GM23338 (cell line): ENCODE measurements at regions not wholly inside any gene's neighbourhood (a gene's known extent, or its start where the extent isn't known, plus 50 kb on each side); places are given as distances from the start of the nearest gene placed in this dataset.

Experiments
- ATAC-seq: fragments of 200-7000 bp; cut with Tn5 transposase; 3 replicates; pipeline ENCODE4 v1.9.1; 2020
- DNase-seq: peaks from one replicate; pipeline ENCODE4 v3.0.0-alpha.2; 2015; ENCODE audit warnings: low spot score
- H2AFZ ChIP-seq: fragments of 200-600 bp; sonication (generic); 2 replicates; pipeline ENCODE4 v1.8.0; 2016; ENCODE audit warnings: antibody characterized with exemption, mild to moderate bottlenecking, moderate library complexity
- H3F3A ChIP-seq: fragments of 200-600 bp; sonication (generic); replicated peaks from 2 replicates; pipeline ENCODE4 v1.8.0; 2017; ENCODE audit warnings: antibody characterized with exemption, mixed run types, low read depth
- H3K27ac ChIP-seq: fragments of 200-600 bp; sonication (generic); 2 replicates; pipeline ENCODE4 v1.6.1; 2016; ENCODE audit warnings: low read depth
- H3K27me3 ChIP-seq: fragments of 200-600 bp; sonication (generic); 2 replicates; pipeline ENCODE4 v1.8.0; 2016; ENCODE audit warnings: mild to moderate bottlenecking, mixed run types, moderate library complexity; ENCODE audit not compliant: insufficient read depth
- H3K36me3 ChIP-seq: fragments of 200-600 bp; sonication (generic); 2 replicates; pipeline ENCODE4 v1.8.0; 2016; ENCODE audit warnings: mild to moderate bottlenecking; ENCODE audit not compliant: insufficient read depth
- H3K4me1 ChIP-seq: fragments of 200-600 bp; sonication (generic); 2 replicates; pipeline ENCODE4 v1.8.0; 2016; ENCODE audit warnings: mild to moderate bottlenecking, moderate library complexity; ENCODE audit not compliant: insufficient read depth
- H3K4me2 ChIP-seq: fragments of 200-600 bp; sonication (generic); 2 replicates; pipeline ENCODE4 v1.7.1; 2017; ENCODE audit warnings: mixed run types
- H3K4me3 ChIP-seq: fragments of 200-600 bp; sonication (generic); 2 replicates; pipeline ENCODE4 v1.6.1; 2016; ENCODE audit warnings: mixed run types
- H3K79me2 ChIP-seq: fragments of 200-600 bp; sonication (generic); replicated peaks from 2 replicates; pipeline ENCODE4 v1.8.0; 2017; ENCODE audit warnings: mild to moderate bottlenecking; ENCODE audit not compliant: insufficient read depth
- H3K9me2 ChIP-seq: fragments of 200-600 bp; sonication (generic); 2 replicates; pipeline ENCODE4 v1.8.0; 2017; ENCODE audit not compliant: insufficient read depth
- H4K20me1 ChIP-seq: fragments of 200-600 bp; sonication (generic); replicated peaks from 2 replicates; pipeline ENCODE4 v1.8.0; 2017; ENCODE audit warnings: mild to moderate bottlenecking; ENCODE audit not compliant: insufficient read depth
- H3K27ac Mint-ChIP-seq: 2 replicates; pipeline ENCODE4 v1.8.0; 2020; ENCODE audit warnings: inconsistent platforms, mild to moderate bottlenecking, moderate library complexity, mixed read lengths
- H3K27me3 Mint-ChIP-seq: 3 replicates; pipeline ENCODE4 v1.8.0; 2022; ENCODE audit warnings: low read depth, mild to moderate bottlenecking, moderate library complexity, mixed read lengths, inconsistent platforms; ENCODE audit not compliant: insufficient read depth, poor library complexity
- H3K36me3 Mint-ChIP-seq: 3 replicates; pipeline ENCODE4 v1.8.0; 2021; ENCODE audit warnings: low read depth, mild to moderate bottlenecking, inconsistent platforms, moderate library complexity, mixed read lengths
- H3K4me1 Mint-ChIP-seq: 3 replicates; pipeline ENCODE4 v1.8.0; 2020; ENCODE audit warnings: mild to moderate bottlenecking, inconsistent platforms, mixed read lengths
- H3K4me3 Mint-ChIP-seq: 3 replicates; pipeline ENCODE4 v1.8.0; 2021; ENCODE audit warnings: moderate library complexity, mild to moderate bottlenecking, inconsistent platforms, mixed read lengths
- H3K9me3 Mint-ChIP-seq: 3 replicates; pipeline ENCODE4 v1.8.0; 2020; ENCODE audit warnings: moderate library complexity, mild to moderate bottlenecking, inconsistent platforms, mixed read lengths
- CREB1 ChIP-seq: fragments of 250-450 bp; sonication (Bioruptor Pico); IDR thresholded peaks from 2 replicates; pipeline ENCODE4 v1.5.0; 2020; ENCODE audit warnings: low read depth, mild to moderate bottlenecking, moderate library complexity
- CTCF ChIP-seq, 2 experiments: fragments of 200-600 bp in 1 of 2; sonication (generic) in 1 of 2; conservative IDR thresholded peaks; 2 replicates each; pipeline versions ENCODE4 v1.5.1 to v1.6.1; 2016 to 2017; ENCODE audit warnings: antibody characterized with exemption in 2 of 2, low read depth in 2 of 2, mild to moderate bottlenecking in 2 of 2, moderate library complexity in 1 of 2
- ETS1 ChIP-seq: IDR thresholded peaks from 2 replicates; pipeline ENCODE4 v1.6.1; 2016; ENCODE audit warnings: antibody characterized with exemption
- EZH2 ChIP-seq: fragments of 200-600 bp; sonication (generic); IDR thresholded peaks from one replicate; pipeline ENCODE4 v1.8.0; 2017; ENCODE audit warnings: antibody characterized with exemption, mild to moderate bottlenecking, low read depth; ENCODE audit not compliant: unreplicated experiment
- EZH2phosphoT487 ChIP-seq: fragments of 200-600 bp; sonication (generic); IDR thresholded peaks from one replicate; pipeline ENCODE4 v1.8.1; 2018; ENCODE audit warnings: antibody characterized with exemption; ENCODE audit not compliant: unreplicated experiment
- JUNB ChIP-seq: IDR thresholded peaks from one replicate; pipeline ENCODE4 v1.6.1; 2016; ENCODE audit warnings: antibody characterized with exemption; ENCODE audit not compliant: unreplicated experiment
- NANOG ChIP-seq: IDR thresholded peaks from 2 replicates; pipeline ENCODE4 v1.6.1; 2016; ENCODE audit warnings: antibody characterized with exemption, borderline replicate concordance
- POLR2AphosphoS5 ChIP-seq: IDR thresholded peaks from 2 replicates; pipeline ENCODE4 v1.6.1; 2016; ENCODE audit warnings: antibody characterized with exemption, low read depth
- REST ChIP-seq: IDR thresholded peaks from one replicate; pipeline ENCODE4 v1.6.1; 2018; ENCODE audit warnings: antibody characterized with exemption; ENCODE audit not compliant: unreplicated experiment
- STAT1 ChIP-seq: IDR thresholded peaks from one replicate; pipeline ENCODE4 v1.6.1; 2016; ENCODE audit warnings: antibody characterized with exemption; ENCODE audit not compliant: unreplicated experiment
- ZNF114 ChIP-seq: fragments of 250-450 bp; sonication (Bioruptor Pico); IDR thresholded peaks from 2 replicates; pipeline ENCODE4 v1.5.0; 2020; ENCODE audit warnings: mild to moderate bottlenecking, moderate library complexity
- ZNF331 ChIP-seq: fragments of 250-450 bp; sonication (Bioruptor Pico); IDR thresholded peaks from 2 replicates; pipeline ENCODE4 v1.5.0; 2020; ENCODE audit warnings: low read depth, mild to moderate bottlenecking, moderate library complexity
- TF ChIP-seq, protein P1 (sequence below): fragments of 250-450 bp; sonication (Bioruptor Pico); IDR thresholded peaks from 2 replicates; pipeline ENCODE4 v1.5.0; 2020; ENCODE audit warnings: mild to moderate bottlenecking, moderate library complexity

DNA sequence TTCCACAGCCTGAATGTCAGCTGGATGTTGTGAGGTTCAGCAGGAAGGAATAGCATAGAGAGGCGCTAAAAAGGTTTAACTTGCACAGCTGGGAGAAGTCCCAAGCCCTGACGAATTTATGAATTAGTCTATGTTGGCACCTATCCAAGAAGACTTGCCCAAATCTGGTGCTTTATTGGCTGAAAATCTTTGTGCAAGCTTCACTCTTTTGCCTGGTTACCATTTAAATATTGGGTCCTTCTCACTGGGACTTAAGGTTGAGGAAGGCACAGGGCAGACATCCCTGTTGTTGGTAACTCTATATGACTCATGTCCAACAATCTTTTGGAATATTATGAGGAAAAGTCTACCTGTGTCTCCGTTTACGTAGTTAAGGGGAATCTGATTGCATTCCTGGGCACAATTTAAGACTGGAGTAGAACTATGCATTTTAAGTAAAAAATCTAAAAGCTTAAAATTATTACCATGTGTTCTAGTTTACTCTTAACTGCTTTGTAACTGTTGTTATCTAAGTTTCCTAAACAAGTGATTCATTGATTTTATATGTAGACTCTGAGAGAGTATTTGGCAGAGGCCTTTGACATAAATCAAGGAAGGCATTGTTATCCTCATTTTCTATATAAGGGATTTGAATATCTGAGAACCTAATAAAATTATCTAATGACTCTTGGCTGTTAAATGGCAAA is 181.7 kb upstream of the DPYD start:
- DNase-seq (no peak), ATAC-seq (no peak)
- Histone ChIP-seq H3K4me2 (no peak overlapping the region), H4K20me1 (no peaks in the 10 kb centered on the region), H3F3A (no peaks in the 10 kb centered on the region), H3K36me3 (no peaks in the 10 kb centered on the region), H2AFZ (no peak overlapping the region), H3K79me2 (no peaks in the 10 kb centered on the region), H3K9me2 (no peaks in the 10 kb centered on the region), H3K4me3 (no peak overlapping the region), H3K27me3 (no peaks in the 10 kb centered on the region), H3K4me1 (no peaks in the 10 kb centered on the region; the same call in 1 of the 2 replicates), H3K27ac (no peak overlapping the region)
- H3K4me1 Mint-ChIP-seq = peaks cover 5% of the 10 kb centered on the region
- no peak overlapping the region for H3K27ac Mint-ChIP-seq
- H3K36me3 Mint-ChIP-seq = no peaks in the 10 kb centered on the region
- H3K27me3 Mint-ChIP-seq = no peaks in the 10 kb centered on the region
- no peak overlapping the region for H3K4me3 Mint-ChIP-seq
- peaks cover 10% of the 10 kb centered on the region for H3K9me3 Mint-ChIP-seq
- no peak for TF ChIP-seq POLR2AphosphoS5
- no peak for TF ChIP-seq ZNF114 (CRISPR knock-in tag)
- TF ChIP-seq, protein P1, sequence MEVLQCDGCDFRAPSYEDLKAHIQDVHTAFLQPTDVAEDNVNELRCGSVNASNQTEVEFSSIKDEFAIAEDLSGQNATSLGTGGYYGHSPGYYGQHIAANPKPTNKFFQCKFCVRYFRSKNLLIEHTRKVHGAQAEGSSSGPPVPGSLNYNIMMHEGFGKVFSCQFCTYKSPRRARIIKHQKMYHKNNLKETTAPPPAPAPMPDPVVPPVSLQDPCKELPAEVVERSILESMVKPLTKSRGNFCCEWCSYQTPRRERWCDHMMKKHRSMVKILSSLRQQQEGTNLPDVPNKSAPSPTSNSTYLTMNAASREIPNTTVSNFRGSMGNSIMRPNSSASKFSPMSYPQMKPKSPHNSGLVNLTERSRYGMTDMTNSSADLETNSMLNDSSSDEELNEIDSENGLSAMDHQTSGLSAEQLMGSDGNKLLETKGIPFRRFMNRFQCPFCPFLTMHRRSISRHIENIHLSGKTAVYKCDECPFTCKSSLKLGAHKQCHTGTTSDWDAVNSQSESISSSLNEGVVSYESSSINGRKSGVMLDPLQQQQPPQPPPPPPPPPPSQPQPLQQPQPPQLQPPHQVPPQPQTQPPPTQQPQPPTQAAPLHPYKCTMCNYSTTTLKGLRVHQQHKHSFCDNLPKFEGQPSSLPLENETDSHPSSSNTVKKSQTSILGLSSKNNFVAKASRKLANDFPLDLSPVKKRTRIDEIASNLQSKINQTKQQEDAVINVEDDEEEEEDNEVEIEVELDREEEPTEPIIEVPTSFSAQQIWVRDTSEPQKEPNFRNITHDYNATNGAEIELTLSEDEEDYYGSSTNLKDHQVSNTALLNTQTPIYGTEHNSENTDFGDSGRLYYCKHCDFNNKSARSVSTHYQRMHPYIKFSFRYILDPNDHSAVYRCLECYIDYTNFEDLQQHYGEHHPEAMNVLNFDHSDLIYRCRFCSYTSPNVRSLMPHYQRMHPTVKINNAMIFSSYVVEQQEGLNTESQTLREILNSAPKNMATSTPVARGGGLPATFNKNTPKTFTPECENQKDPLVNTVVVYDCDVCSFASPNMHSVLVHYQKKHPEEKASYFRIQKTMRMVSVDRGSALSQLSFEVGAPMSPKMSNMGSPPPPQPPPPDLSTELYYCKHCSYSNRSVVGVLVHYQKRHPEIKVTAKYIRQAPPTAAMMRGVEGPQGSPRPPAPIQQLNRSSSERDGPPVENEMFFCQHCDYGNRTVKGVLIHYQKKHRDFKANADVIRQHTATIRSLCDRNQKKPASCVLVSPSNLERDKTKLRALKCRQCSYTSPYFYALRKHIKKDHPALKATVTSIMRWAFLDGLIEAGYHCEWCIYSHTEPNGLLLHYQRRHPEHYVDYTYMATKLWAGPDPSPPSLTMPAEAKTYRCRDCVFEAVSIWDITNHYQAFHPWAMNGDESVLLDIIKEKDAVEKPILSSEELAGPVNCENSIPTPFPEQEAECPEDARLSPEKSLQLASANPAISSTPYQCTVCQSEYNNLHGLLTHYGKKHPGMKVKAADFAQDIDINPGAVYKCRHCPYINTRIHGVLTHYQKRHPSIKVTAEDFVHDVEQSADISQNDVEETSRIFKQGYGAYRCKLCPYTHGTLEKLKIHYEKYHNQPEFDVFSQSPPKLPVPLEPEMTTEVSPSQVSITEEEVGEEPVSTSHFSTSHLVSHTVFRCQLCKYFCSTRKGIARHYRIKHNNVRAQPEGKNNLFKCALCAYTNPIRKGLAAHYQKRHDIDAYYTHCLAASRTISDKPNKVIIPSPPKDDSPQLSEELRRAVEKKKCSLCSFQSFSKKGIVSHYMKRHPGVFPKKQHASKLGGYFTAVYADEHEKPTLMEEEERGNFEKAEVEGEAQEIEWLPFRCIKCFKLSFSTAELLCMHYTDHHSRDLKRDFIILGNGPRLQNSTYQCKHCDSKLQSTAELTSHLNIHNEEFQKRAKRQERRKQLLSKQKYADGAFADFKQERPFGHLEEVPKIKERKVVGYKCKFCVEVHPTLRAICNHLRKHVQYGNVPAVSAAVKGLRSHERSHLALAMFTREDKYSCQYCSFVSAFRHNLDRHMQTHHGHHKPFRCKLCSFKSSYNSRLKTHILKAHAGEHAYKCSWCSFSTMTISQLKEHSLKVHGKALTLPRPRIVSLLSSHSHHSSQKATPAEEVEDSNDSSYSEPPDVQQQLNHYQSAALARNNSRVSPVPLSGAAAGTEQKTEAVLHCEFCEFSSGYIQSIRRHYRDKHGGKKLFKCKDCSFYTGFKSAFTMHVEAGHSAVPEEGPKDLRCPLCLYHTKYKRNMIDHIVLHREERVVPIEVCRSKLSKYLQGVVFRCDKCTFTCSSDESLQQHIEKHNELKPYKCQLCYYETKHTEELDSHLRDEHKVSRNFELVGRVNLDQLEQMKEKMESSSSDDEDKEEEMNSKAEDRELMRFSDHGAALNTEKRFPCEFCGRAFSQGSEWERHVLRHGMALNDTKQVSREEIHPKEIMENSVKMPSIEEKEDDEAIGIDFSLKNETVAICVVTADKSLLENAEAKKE = no peak
- no peak for TF ChIP-seq CREB1 (CRISPR knock-in tag)
- TF ChIP-seq EZH2phosphoT487 = no peak
- TF ChIP-seq EZH2 = no peak
- TF ChIP-seq ETS1 = no peak
- TF ChIP-seq REST = no peak
- TF ChIP-seq CTCF (conservative IDR thresholded peaks at IDR 0.05; ENCODE audit: low read depth in 2 of 2) = no peak
- no peak for TF ChIP-seq ZNF331 (CRISPR knock-in tag)
- TF ChIP-seq STAT1 = no peak
- TF ChIP-seq JUNB = no peak
- no peak for TF ChIP-seq NANOG
